SJSA1 (cell line): ENCODE measurements at regions not wholly inside any gene's neighbourhood (a gene's known extent, or its start where the extent isn't known, plus 50 kb on each side); places are given as distances from the start of the nearest gene placed in this dataset.
A peak's percentile ranks its signal among the peaks of the same experiment; 100 is the strongest.

Experiments
- DNase-seq, 2 experiments: peaks; one replicate each; pipeline ENCODE4 v3.0.0-alpha.2; 2015 to 2020; ENCODE audit warnings: low spot score in 2 of 2, low read depth in 1 of 2
- H3K27ac ChIP-seq: fragments of 250-450 bp; sonication (Bioruptor Pico); 2 replicates; pipeline ENCODE4 v1.5.1; 2020; ENCODE audit warnings: mild to moderate bottlenecking, moderate library complexity
- H3K27me3 ChIP-seq: fragments of 250-450 bp; sonication (Bioruptor Pico); replicated peaks from 2 replicates; pipeline ENCODE4 v1.5.1; 2020; ENCODE audit warnings: mild to moderate bottlenecking, moderate library complexity
- H3K36me3 ChIP-seq: fragments of 250-450 bp; sonication (Bioruptor Pico); 2 replicates; pipeline ENCODE4 v1.5.1; 2020; ENCODE audit warnings: mild to moderate bottlenecking
- H3K4me1 ChIP-seq: fragments of 250-450 bp; sonication (Bioruptor Pico); replicated peaks from 2 replicates; pipeline ENCODE4 v1.6.1; 2021; ENCODE audit warnings: mild to moderate bottlenecking
- H3K4me3 ChIP-seq: fragments of 250-450 bp; sonication (Bioruptor Pico); 2 replicates; pipeline ENCODE4 v1.5.1; 2020; ENCODE audit warnings: mild to moderate bottlenecking
- H3K9me3 ChIP-seq: fragments of 250-450 bp; sonication (Bioruptor Pico); replicated peaks from 2 replicates; pipeline ENCODE4 v1.5.1; 2020; ENCODE audit warnings: mild to moderate bottlenecking

GRCh38 chr14:104442631-104443390 lies 136.8 kb upstream of the C14orf180 start:
- H3K4me3 ChIP-seq = no peak overlapping the region
- H3K27ac ChIP-seq = no peak overlapping the region
- no peaks in the 10 kb centered on the region for H3K9me3 ChIP-seq
- H3K27me3 ChIP-seq = no peaks in the 10 kb centered on the region
- no peak for DNase-seq
- no peaks in the 10 kb centered on the region for H3K4me1 ChIP-seq
- no peaks in the 10 kb centered on the region for H3K36me3 ChIP-seq

- DNase-seq = no peak
- no peaks in the 10 kb centered on the region for H3K27me3 ChIP-seq
- H3K9me3 ChIP-seq = no peaks in the 10 kb centered on the region; the same call in 1 of the 2 replicates
- no peak overlapping the region for H3K4me3 ChIP-seq
- no peak overlapping the region for H3K27ac ChIP-seq
- H3K4me1 ChIP-seq = no peaks in the 10 kb centered on the region
- H3K36me3 ChIP-seq = no peaks in the 10 kb centered on the region
These were observed 136.0 kb upstream of the C14orf180 start for GRCh38 chr14:104443391-104444158.

- DNase-seq = no peak
- Histone ChIP-seq H3K4me1 (no peaks in the 10 kb centered on the region), H3K27ac (no peak overlapping the region), H3K4me3 (no peak overlapping the region), H3K27me3 (no peaks in the 10 kb centered on the region), H3K36me3 (no peaks in the 10 kb centered on the region), H3K9me3 (no peaks in the 10 kb centered on the region; the same call in 1 of the 2 replicates)
These were observed 135.2 kb upstream of the C14orf180 start for GRCh38 chr14:104444159-104445030.

GRCh38 chr14:104445086-104445485 lies 134.5 kb upstream of the C14orf180 start:
- H3K4me3 ChIP-seq = no peak overlapping the region
- H3K36me3 ChIP-seq = no peaks in the 10 kb centered on the region
- no peak overlapping the region for H3K27ac ChIP-seq
- no peak for DNase-seq
- H3K4me1 ChIP-seq = no peaks in the 10 kb centered on the region
- H3K27me3 ChIP-seq = no peaks in the 10 kb centered on the region
- H3K9me3 ChIP-seq = no peaks in the 10 kb centered on the region; the same call in 1 of the 2 replicates

GRCh38 chr14:104445832-104446381 lies 133.7 kb upstream of the C14orf180 start:
- no peaks in the 10 kb centered on the region for H3K27me3 ChIP-seq
- DNase-seq = no peak
- no peaks in the 10 kb centered on the region for H3K36me3 ChIP-seq
- no peak overlapping the region for H3K27ac ChIP-seq
- H3K4me3 ChIP-seq = no peak overlapping the region
- H3K4me1 ChIP-seq = no peaks in the 10 kb centered on the region
- no peaks in the 10 kb centered on the region; the same call in 1 of the 2 replicates for H3K9me3 ChIP-seq

GRCh38 chr14:104446611-104447010 lies 133.0 kb upstream of the C14orf180 start:
- H3K4me3 ChIP-seq = no peak overlapping the region
- no peaks in the 10 kb centered on the region; the same call in 1 of the 2 replicates for H3K9me3 ChIP-seq
- no peaks in the 10 kb centered on the region for H3K36me3 ChIP-seq
- H3K27me3 ChIP-seq = no peaks in the 10 kb centered on the region
- DNase-seq = no peak
- H3K4me1 ChIP-seq = no peaks in the 10 kb centered on the region
- no peak overlapping the region for H3K27ac ChIP-seq

- Histone ChIP-seq H3K4me1 (no peaks in the 10 kb centered on the region), H3K9me3 (no peaks in the 10 kb centered on the region; the same call in 1 of the 2 replicates), H3K36me3 (no peaks in the 10 kb centered on the region), H3K4me3 (no peak overlapping the region), H3K27me3 (no peaks in the 10 kb centered on the region), H3K27ac (no peak overlapping the region)
- DNase-seq = no peak
These were observed 131.8 kb upstream of the C14orf180 start for GRCh38 chr14:104447750-104448149.

- no peak overlapping the region for H3K27ac ChIP-seq
- H3K27me3 ChIP-seq = no peaks in the 10 kb centered on the region
- no peaks in the 10 kb centered on the region for H3K4me1 ChIP-seq
- DNase-seq = no peak
- no peak overlapping the region for H3K4me3 ChIP-seq
- H3K36me3 ChIP-seq = no peaks in the 10 kb centered on the region
- H3K9me3 ChIP-seq = no peaks in the 10 kb centered on the region; the same call in 1 of the 2 replicates
These were observed 131.2 kb upstream of the C14orf180 start for GRCh38 chr14:104448321-104448720.

GRCh38 chr14:104448721-104449120 lies 130.8 kb upstream of the C14orf180 start:
- H3K4me1 ChIP-seq = no peaks in the 10 kb centered on the region
- no peak overlapping the region for H3K27ac ChIP-seq
- H3K4me3 ChIP-seq = no peak overlapping the region
- no peaks in the 10 kb centered on the region; the same call in 1 of the 2 replicates for H3K9me3 ChIP-seq
- H3K36me3 ChIP-seq = no peaks in the 10 kb centered on the region
- DNase-seq = no peak
- no peaks in the 10 kb centered on the region for H3K27me3 ChIP-seq

- no peaks in the 10 kb centered on the region for H3K4me1 ChIP-seq
- no peak overlapping the region for H3K4me3 ChIP-seq
- no peak for DNase-seq
- no peak overlapping the region for H3K27ac ChIP-seq
- H3K9me3 ChIP-seq = no peaks in the 10 kb centered on the region; the same call in 1 of the 2 replicates
- H3K27me3 ChIP-seq = no peaks in the 10 kb centered on the region
- H3K36me3 ChIP-seq = no peaks in the 10 kb centered on the region
These were observed 128.7 kb upstream of the C14orf180 start for GRCh38 chr14:104450811-104451401.

- no peak overlapping the region for H3K4me3 ChIP-seq
- H3K27me3 ChIP-seq = no peaks in the 10 kb centered on the region
- no peaks in the 10 kb centered on the region for H3K36me3 ChIP-seq
- H3K27ac ChIP-seq = no peak overlapping the region
- H3K9me3 ChIP-seq = no peaks in the 10 kb centered on the region; the same call in 1 of the 2 replicates
- no peaks in the 10 kb centered on the region for H3K4me1 ChIP-seq
- peak in 1 of 2 experiments; percentile 26 for DNase-seq
These were observed 128.1 kb upstream of the C14orf180 start for GRCh38 chr14:104451474-104451873.

GRCh38 chr14:104458845-104459244 lies 120.7 kb upstream of the C14orf180 start:
- H3K27me3 ChIP-seq = peaks cover 10% of the 10 kb centered on the region; the same call in 1 of the 2 replicates

More at GRCh38 chr14:104458845-104459244, 120.7 kb upstream of the C14orf180 start:
- Histone ChIP-seq H3K36me3 (no peaks in the 10 kb centered on the region), H3K27ac (no peak overlapping the region), H3K4me1 (no peaks in the 10 kb centered on the region), H3K9me3 (no peaks in the 10 kb centered on the region), H3K4me3 (no peak overlapping the region)
- DNase-seq = no peak
